NT2/D1 (cell line): ENCODE measurements at regions not wholly inside any gene's neighbourhood (a gene's known extent, or its start where the extent isn't known, plus 50 kb on each side); places are given as distances from the start of the nearest gene placed in this dataset.

Source experiments
- SUZ12 ChIP-seq: IDR thresholded peaks from 2 replicates; pipeline ENCODE4 v1.6.1; 2011; ENCODE audit not compliant: insufficient read length, insufficient read depth; ENCODE audit errors: extremely low read depth
- YY1 ChIP-seq: IDR thresholded peaks from 2 replicates; pipeline ENCODE4 v1.6.1; 2011; ENCODE audit not compliant: insufficient read length, insufficient read depth
- ZNF274 ChIP-seq: IDR thresholded peaks from 2 replicates; pipeline ENCODE4 v1.6.1; 2011; ENCODE audit warnings: mild to moderate bottlenecking, low read depth, low read length

DNA sequence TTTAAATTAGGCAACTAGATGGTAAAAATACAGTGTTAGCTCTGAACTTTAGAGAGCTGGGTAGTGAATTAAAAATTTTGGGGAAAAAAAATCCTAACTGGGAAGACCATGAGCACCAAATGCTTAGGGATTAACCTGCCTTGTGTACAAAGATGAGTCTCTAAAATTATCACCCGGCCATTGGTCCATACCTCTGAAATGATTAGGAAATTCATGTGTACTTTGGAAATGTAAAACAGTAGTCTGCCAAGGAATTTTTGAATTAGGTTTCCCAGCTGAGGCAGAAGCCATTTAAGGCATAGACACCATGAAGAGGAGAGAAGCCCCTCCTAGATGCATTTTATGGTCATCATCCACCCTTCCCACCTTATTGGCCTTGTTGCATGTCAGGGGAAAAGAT, 670.5 kb upstream of the SALL1 start:
- TF ChIP-seq YY1 (no peak), SUZ12 (no peak), ZNF274 (no peak)
